Gastrocnemius medialis (tissue), 4 donors: ENCODE measurements at regions not wholly inside any gene's neighbourhood (a gene's known extent, or its start where the extent isn't known, plus 50 kb on each side); places are given as distances from the start of the nearest gene placed in this dataset.

Experiments used
- POLR2A ChIP-seq, 2 donors: fragments of 450-650 bp; IDR thresholded peaks; one replicate each; pipeline ENCODE4 v1.6.1; 2017; ENCODE audit warnings: antibody characterized with exemption in 2 of 2, mild to moderate bottlenecking in 2 of 2, moderate library complexity in 2 of 2
- TF ChIP-seq, protein P1 (sequence below), 5 experiments: fragments of 450-650 bp in 3 of 5; fragments of 200-600 bp in 2 of 5; sonication (generic) in 2 of 5; IDR thresholded peaks in 4 of 5; conservative IDR thresholded peaks in 1 of 5; 1 replicate in 4 of 5; 2 replicates in 1 of 5; pipeline ENCODE4 v1.5.1; 2016 to 2019; ENCODE audit warnings: antibody characterized with exemption in 5 of 5, mild to moderate bottlenecking in 3 of 5, moderate library complexity in 3 of 5

DNA sequence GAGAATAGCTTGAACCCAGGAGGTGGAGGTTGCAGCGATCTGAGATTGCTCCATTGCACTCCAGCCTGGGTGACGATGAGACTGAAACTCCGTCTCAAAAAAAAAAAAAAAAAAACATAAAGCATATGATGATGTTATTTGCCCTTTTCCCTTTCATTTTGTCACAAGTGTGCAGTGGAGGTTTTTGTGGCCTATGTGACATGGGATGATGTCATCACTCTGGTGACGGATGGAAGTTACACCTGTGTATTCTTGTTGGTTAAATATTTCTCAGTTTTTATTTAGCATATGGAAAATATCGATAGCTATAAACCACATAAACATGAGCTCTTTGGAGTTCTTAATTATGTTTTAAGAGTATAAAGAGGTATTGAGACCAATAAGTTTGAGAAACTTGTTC, 71.8 kb upstream of the EMX2 start:
- TF ChIP-seq POLR2A (IDR thresholded peaks at IDR 0.05) = no peak
- TF ChIP-seq, protein P1, sequence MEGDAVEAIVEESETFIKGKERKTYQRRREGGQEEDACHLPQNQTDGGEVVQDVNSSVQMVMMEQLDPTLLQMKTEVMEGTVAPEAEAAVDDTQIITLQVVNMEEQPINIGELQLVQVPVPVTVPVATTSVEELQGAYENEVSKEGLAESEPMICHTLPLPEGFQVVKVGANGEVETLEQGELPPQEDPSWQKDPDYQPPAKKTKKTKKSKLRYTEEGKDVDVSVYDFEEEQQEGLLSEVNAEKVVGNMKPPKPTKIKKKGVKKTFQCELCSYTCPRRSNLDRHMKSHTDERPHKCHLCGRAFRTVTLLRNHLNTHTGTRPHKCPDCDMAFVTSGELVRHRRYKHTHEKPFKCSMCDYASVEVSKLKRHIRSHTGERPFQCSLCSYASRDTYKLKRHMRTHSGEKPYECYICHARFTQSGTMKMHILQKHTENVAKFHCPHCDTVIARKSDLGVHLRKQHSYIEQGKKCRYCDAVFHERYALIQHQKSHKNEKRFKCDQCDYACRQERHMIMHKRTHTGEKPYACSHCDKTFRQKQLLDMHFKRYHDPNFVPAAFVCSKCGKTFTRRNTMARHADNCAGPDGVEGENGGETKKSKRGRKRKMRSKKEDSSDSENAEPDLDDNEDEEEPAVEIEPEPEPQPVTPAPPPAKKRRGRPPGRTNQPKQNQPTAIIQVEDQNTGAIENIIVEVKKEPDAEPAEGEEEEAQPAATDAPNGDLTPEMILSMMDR (IDR thresholded peaks at IDR 0.05 in 4 of 5, conservative IDR thresholded peaks at IDR 0.05 in 1 of 5) = no peak
